ENCODE measurements at regions not wholly inside any gene's neighbourhood (a gene's known extent, or its start where the extent isn't known, plus 50 kb on each side); places are given as distances from the start of the nearest gene placed in this dataset.
"Not testable (repeated sequence)": the region's sequence is repeated elsewhere in the genome, so short reads cannot be mapped to it uniquely, and the experiment has no call there.

- no peak for DNase-seq
- no peak overlapping the region for H3K27ac Mint-ChIP-seq
- peaks cover 2 to 3% of the 10 kb centered on the region in 2 donors for H3K27me3 Mint-ChIP-seq
- Histone ChIP-seq H3K9me3 (ENCODE audit: control insufficient read depth in 1 of 2, low read length in 2 of 2) (no peaks in the 10 kb centered on the region), H3K27me3 (ENCODE audit: insufficient read depth, low read length) (no peaks in the 10 kb centered on the region), H3K27ac (ENCODE audit: low read depth, low read length) (no peak overlapping the region), H3K4me3 (ENCODE audit: low read length in 2 of 2) (no peak overlapping the region), H3K36me3 (ENCODE audit: insufficient read depth, low read length) (no peaks in the 10 kb centered on the region), H3K4me1 (ENCODE audit: insufficient read depth, low read length) (no peaks in the 10 kb centered on the region)
- H3K36me3 Mint-ChIP-seq = no peaks in the 10 kb centered on the region
- ChIA-PET CTCF (ENCODE audit: partially characterized antibody) (no interaction called here), POLR2A (ENCODE audit: partially characterized antibody) (no interaction called here)
- H3K4me1 Mint-ChIP-seq = no peaks in the 10 kb centered on the region
- intact Hi-C loops (cut with micrococcal nuclease) = no loop called here
- H3K9me3 Mint-ChIP-seq = peaks cover 0 to 12% (median 2%) of the 10 kb centered on the region in 8 donors
- H3K4me3 Mint-ChIP-seq = no peak overlapping the region
Measured at GRCh38 chr18:35837922-35838496, 134.5 kb upstream of the RMP24 start.

GRCh38 chr18:35841283-35841682, 131.2 kb upstream of the RMP24 start:
- Histone ChIP-seq H3K36me3 (ENCODE audit: insufficient read depth, low read length) (no peaks in the 10 kb centered on the region), H3K27me3 (ENCODE audit: insufficient read depth, low read length) (no peaks in the 10 kb centered on the region), H3K27ac (ENCODE audit: low read depth, low read length) (no peak overlapping the region), H3K4me3 (ENCODE audit: low read length in 2 of 2) (no peak overlapping the region), H3K9me3 (ENCODE audit: control insufficient read depth in 1 of 2, low read length in 2 of 2) (no peaks in the 10 kb centered on the region), H3K4me1 (ENCODE audit: insufficient read depth, low read length) (no peaks in the 10 kb centered on the region)
- H3K4me3 Mint-ChIP-seq = no peak overlapping the region
- no peaks in the 10 kb centered on the region for H3K4me1 Mint-ChIP-seq
- ChIA-PET CTCF (ENCODE audit: partially characterized antibody) (no interaction called here), POLR2A (ENCODE audit: partially characterized antibody) (no interaction called here)
- H3K27ac Mint-ChIP-seq = no peak overlapping the region
- peaks cover 0 to 3% (median 0%) of the 10 kb centered on the region in 8 donors for H3K9me3 Mint-ChIP-seq
- no peak for DNase-seq
- intact Hi-C loops (cut with micrococcal nuclease) = no loop called here
- H3K27me3 Mint-ChIP-seq = peaks cover 14 to 19% of the 10 kb centered on the region in 2 donors
- H3K36me3 Mint-ChIP-seq = no peaks in the 10 kb centered on the region

- Histone ChIP-seq H3K27ac (ENCODE audit: low read depth, low read length) (no peak overlapping the region), H3K36me3 (ENCODE audit: insufficient read depth, low read length) (no peaks in the 10 kb centered on the region), H3K27me3 (ENCODE audit: insufficient read depth, low read length) (no peaks in the 10 kb centered on the region), H3K4me1 (ENCODE audit: insufficient read depth, low read length) (no peaks in the 10 kb centered on the region), H3K9me3 (ENCODE audit: control insufficient read depth in 1 of 2, low read length in 2 of 2) (no peaks in the 10 kb centered on the region), H3K4me3 (ENCODE audit: low read length in 2 of 2) (no peak overlapping the region)
- POLR2A ChIA-PET (ENCODE audit: partially characterized antibody) = no interaction called here
- Mint-ChIP-seq H3K27me3 (peaks cover 14 to 21% of the 10 kb centered on the region in 2 donors), H3K4me3 (no peak overlapping the region), H3K27ac (no peak overlapping the region), H3K9me3 (peaks cover 0 to 3% (median 0%) of the 10 kb centered on the region in 8 donors), H3K4me1 (no peaks in the 10 kb centered on the region), H3K36me3 (no peaks in the 10 kb centered on the region)
- intact Hi-C loops (cut with micrococcal nuclease) = no loop called here
- CTCF ChIA-PET (ENCODE audit: partially characterized antibody) = no interaction called here
- no peak for DNase-seq
Measured at GRCh38 chr18:35842536-35842935, 129.9 kb upstream of the RMP24 start.

GRCh38 chr18:35848321-35848720, 124.2 kb upstream of the RMP24 start:
- POLR2A ChIA-PET (ENCODE audit: partially characterized antibody) = not testable (repeated sequence)

GRCh38 chr18:35849241-35849640, 123.2 kb upstream of the RMP24 start:
- intact Hi-C loops (cut with micrococcal nuclease); H3K4me1 Mint-ChIP-seq; DNase-seq; H3K27ac ChIP-seq (ENCODE audit: low read depth, low read length); H3K9me3 Mint-ChIP-seq; H3K36me3 ChIP-seq (ENCODE audit: insufficient read depth, low read length); H3K27me3 ChIP-seq (ENCODE audit: insufficient read depth, low read length); H3K4me1 ChIP-seq (ENCODE audit: insufficient read depth, low read length); POLR2A ChIA-PET (ENCODE audit: partially characterized antibody); CTCF ChIA-PET (ENCODE audit: partially characterized antibody); H3K27ac Mint-ChIP-seq; H3K36me3 Mint-ChIP-seq; H3K9me3 ChIP-seq (ENCODE audit: control insufficient read depth in 1 of 2, low read length in 2 of 2); H3K4me3 Mint-ChIP-seq; H3K4me3 ChIP-seq (ENCODE audit: low read length in 2 of 2): not testable (repeated sequence)
- H3K27me3 Mint-ChIP-seq = peaks cover 16 to 19% of the 10 kb centered on the region in 2 donors

More at GRCh38 chr18:35848321-35848720, 124.2 kb upstream of the RMP24 start:
- H3K4me1 ChIP-seq (ENCODE audit: insufficient read depth, low read length); H3K27ac ChIP-seq (ENCODE audit: low read depth, low read length); CTCF ChIA-PET (ENCODE audit: partially characterized antibody); H3K36me3 ChIP-seq (ENCODE audit: insufficient read depth, low read length); H3K9me3 ChIP-seq (ENCODE audit: control insufficient read depth in 1 of 2, low read length in 2 of 2); H3K27me3 ChIP-seq (ENCODE audit: insufficient read depth, low read length); DNase-seq; H3K27ac Mint-ChIP-seq; H3K4me1 Mint-ChIP-seq; H3K4me3 Mint-ChIP-seq; H3K4me3 ChIP-seq (ENCODE audit: low read length in 2 of 2); H3K9me3 Mint-ChIP-seq; H3K36me3 Mint-ChIP-seq; intact Hi-C loops (cut with micrococcal nuclease): not testable (repeated sequence)
- peaks cover 14 to 21% of the 10 kb centered on the region in 2 donors for H3K27me3 Mint-ChIP-seq

- intact Hi-C loops (cut with micrococcal nuclease) = no loop called here
- Mint-ChIP-seq H3K9me3 (peaks cover 0 to 1% (median 0%) of the 10 kb centered on the region in 8 donors), H3K27me3 (peaks cover under 1 to 4% of the 10 kb centered on the region in 2 donors), H3K36me3 (no peaks in the 10 kb centered on the region), H3K27ac (no peak overlapping the region), H3K4me1 (no peaks in the 10 kb centered on the region), H3K4me3 (no peak overlapping the region)
- no peaks in the 10 kb centered on the region for H3K36me3 ChIP-seq (ENCODE audit: insufficient read depth, low read length)
- no peaks in the 10 kb centered on the region for H3K27me3 ChIP-seq (ENCODE audit: insufficient read depth, low read length)
- ChIA-PET CTCF (ENCODE audit: partially characterized antibody) (no interaction called here), POLR2A (ENCODE audit: partially characterized antibody) (no interaction called here)
- DNase-seq = no peak
- no peak overlapping the region for H3K27ac ChIP-seq (ENCODE audit: low read depth, low read length)
- H3K4me3 ChIP-seq (ENCODE audit: low read length in 2 of 2) = no peak overlapping the region
- H3K9me3 ChIP-seq (ENCODE audit: control insufficient read depth in 1 of 2, low read length in 2 of 2) = no peaks in the 10 kb centered on the region
- no peaks in the 10 kb centered on the region for H3K4me1 ChIP-seq (ENCODE audit: insufficient read depth, low read length)
Measured at GRCh38 chr18:35851286-35851970, 121.1 kb upstream of the RMP24 start.

- no peaks in the 10 kb centered on the region for H3K27me3 ChIP-seq (ENCODE audit: insufficient read depth, low read length)
- no peaks in the 10 kb centered on the region for H3K36me3 Mint-ChIP-seq
- H3K4me3 ChIP-seq (ENCODE audit: low read length in 2 of 2) = no peak overlapping the region
- no peaks in the 10 kb centered on the region for H3K4me1 ChIP-seq (ENCODE audit: insufficient read depth, low read length)
- ChIA-PET CTCF (ENCODE audit: partially characterized antibody) (no interaction called here), POLR2A (ENCODE audit: partially characterized antibody) (no interaction called here)
- no peak overlapping the region for H3K27ac Mint-ChIP-seq
- no peaks in the 10 kb centered on the region for H3K4me1 Mint-ChIP-seq
- H3K36me3 ChIP-seq (ENCODE audit: insufficient read depth, low read length) = no peaks in the 10 kb centered on the region
- intact Hi-C loops (cut with micrococcal nuclease) = no loop called here
- H3K9me3 ChIP-seq (ENCODE audit: control insufficient read depth in 1 of 2, low read length in 2 of 2) = no peaks in the 10 kb centered on the region
- peaks cover 0 to 4% of the 10 kb centered on the region in 2 donors for H3K27me3 Mint-ChIP-seq
- DNase-seq = no peak
- no peak overlapping the region for H3K4me3 Mint-ChIP-seq
- H3K27ac ChIP-seq (ENCODE audit: low read depth, low read length) = no peak overlapping the region
- H3K9me3 Mint-ChIP-seq = peaks cover 0 to 1% (median 0%) of the 10 kb centered on the region in 8 donors
Measured at GRCh38 chr18:35852786-35853185, 119.7 kb upstream of the RMP24 start.
